ENCODE measurements at regions not wholly inside any gene's neighbourhood (a gene's known extent, or its start where the extent isn't known, plus 50 kb on each side); places are given as distances from the start of the nearest gene placed in this dataset.

DNA sequence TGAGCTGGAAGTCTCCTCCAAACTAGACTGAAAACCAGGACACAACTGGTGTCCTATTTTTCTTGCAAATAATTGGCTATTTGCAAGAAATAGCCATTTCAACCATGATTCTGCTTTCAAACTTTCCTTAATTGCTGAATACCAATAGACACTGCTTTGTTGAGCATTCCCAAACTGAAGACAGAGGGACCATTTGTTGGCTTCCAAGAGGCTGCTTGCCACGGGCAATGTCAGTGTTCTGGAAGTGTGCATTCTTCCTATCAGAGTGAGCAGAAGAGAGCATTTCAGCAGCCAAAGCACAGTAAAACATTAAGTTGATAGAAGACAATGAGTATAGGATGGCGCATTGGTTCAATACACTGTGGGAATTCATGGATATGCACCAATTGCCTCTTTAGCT, 360.5 kb upstream of the RGPD4 start:
- H3K9me3 ChIP-seq, result no peaks in the 10 kb centered on the region
- H3K4me1 ChIP-seq, result no peaks in the 10 kb centered on the region
- Mint-ChIP-seq H3K27ac (ENCODE audit: unreplicated experiment) (no peak overlapping the region), H3K27me3 (ENCODE audit: insufficient read depth, unreplicated experiment) (no peaks in the 10 kb centered on the region), H3K9me3 (ENCODE audit: unreplicated experiment) (no peaks in the 10 kb centered on the region), H3K4me3 (ENCODE audit: unreplicated experiment) (no peak overlapping the region), H3K36me3 (ENCODE audit: insufficient read depth, unreplicated experiment) (no peaks in the 10 kb centered on the region), H3K4me1 (ENCODE audit: low read depth, unreplicated experiment) (no peaks in the 10 kb centered on the region)
- TF ChIP-seq, protein P1, sequence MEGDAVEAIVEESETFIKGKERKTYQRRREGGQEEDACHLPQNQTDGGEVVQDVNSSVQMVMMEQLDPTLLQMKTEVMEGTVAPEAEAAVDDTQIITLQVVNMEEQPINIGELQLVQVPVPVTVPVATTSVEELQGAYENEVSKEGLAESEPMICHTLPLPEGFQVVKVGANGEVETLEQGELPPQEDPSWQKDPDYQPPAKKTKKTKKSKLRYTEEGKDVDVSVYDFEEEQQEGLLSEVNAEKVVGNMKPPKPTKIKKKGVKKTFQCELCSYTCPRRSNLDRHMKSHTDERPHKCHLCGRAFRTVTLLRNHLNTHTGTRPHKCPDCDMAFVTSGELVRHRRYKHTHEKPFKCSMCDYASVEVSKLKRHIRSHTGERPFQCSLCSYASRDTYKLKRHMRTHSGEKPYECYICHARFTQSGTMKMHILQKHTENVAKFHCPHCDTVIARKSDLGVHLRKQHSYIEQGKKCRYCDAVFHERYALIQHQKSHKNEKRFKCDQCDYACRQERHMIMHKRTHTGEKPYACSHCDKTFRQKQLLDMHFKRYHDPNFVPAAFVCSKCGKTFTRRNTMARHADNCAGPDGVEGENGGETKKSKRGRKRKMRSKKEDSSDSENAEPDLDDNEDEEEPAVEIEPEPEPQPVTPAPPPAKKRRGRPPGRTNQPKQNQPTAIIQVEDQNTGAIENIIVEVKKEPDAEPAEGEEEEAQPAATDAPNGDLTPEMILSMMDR (IDR thresholded peaks at IDR 0.05; ENCODE audit: insufficient read depth in 1 of 2, low read depth in 1 of 2, low read length in 1 of 2, severe bottlenecking in 1 of 2, unreplicated experiment in 1 of 2), result no peak
- intact Hi-C loops (cut with micrococcal nuclease; ENCODE audit: unreplicated experiment), result no loop called here
- no peaks in the 10 kb centered on the region for H3K27me3 ChIP-seq (replicated peaks; ENCODE audit: control insufficient read depth, insufficient read depth, low read length)
- no peaks in the 10 kb centered on the region for H3K36me3 ChIP-seq (ENCODE audit: control insufficient read depth, insufficient read depth, low read length)
- POLR2A ChIA-PET, result no interaction called here
- DNase-seq, result no peak
- no TSS peak for BruUV-seq (replicated peaks)
- H3K4me3 ChIP-seq (ENCODE audit: low read depth, low read length), result no peak overlapping the region
- CTCF ChIA-PET, result no interaction called here

DNA sequence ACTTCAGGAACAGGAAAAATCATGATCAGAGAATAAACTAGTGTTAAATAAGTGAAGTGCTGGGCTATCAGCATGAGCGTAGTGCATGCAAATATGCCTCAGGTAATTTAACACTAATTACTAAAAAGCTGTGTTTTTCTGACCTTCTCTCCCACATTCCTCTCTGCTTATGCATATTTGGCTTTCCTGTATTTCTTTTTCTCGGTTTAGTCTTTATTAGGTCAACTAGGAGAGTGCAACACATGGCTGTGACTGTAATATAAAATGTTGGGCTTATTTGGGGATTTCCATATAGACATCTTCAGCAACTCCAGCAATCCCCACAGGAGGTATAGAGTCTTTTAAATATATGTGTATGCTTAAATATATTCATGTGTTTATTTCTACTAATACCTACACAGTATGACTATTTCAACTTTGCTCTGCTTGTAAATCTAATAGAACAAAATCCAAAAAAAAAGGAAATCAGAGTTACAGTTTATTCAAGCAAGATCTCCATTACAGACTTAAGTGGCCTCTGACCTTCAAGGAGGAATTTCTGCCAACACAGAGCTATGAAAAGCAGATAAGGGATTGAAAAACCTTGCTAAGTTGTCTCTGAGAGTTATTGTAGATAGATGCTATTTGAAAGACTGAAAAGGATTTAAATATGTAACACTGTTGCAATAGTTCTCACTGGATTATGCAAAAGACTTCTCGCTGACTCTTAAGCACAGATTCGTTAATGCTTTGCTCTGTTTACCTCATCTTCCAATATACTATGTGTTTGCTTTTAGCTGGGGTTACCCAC, 359.5 kb upstream of the RGPD4 start:
- TF ChIP-seq, protein P1 (IDR thresholded peaks at IDR 0.05; ENCODE audit: insufficient read depth in 1 of 2, low read depth in 1 of 2, low read length in 1 of 2, severe bottlenecking in 1 of 2, unreplicated experiment in 1 of 2), result no peak
- Histone ChIP-seq H3K27me3 (replicated peaks; ENCODE audit: control insufficient read depth, insufficient read depth, low read length) (no peaks in the 10 kb centered on the region), H3K4me3 (ENCODE audit: low read depth, low read length) (no peak overlapping the region), H3K9me3 (no peaks in the 10 kb centered on the region), H3K4me1 (no peaks in the 10 kb centered on the region), H3K36me3 (ENCODE audit: control insufficient read depth, insufficient read depth, low read length) (no peaks in the 10 kb centered on the region)
- Mint-ChIP-seq H3K36me3 (ENCODE audit: insufficient read depth, unreplicated experiment) (no peaks in the 10 kb centered on the region), H3K27me3 (ENCODE audit: insufficient read depth, unreplicated experiment) (no peaks in the 10 kb centered on the region), H3K4me1 (ENCODE audit: low read depth, unreplicated experiment) (no peaks in the 10 kb centered on the region), H3K4me3 (ENCODE audit: unreplicated experiment) (no peak overlapping the region), H3K27ac (ENCODE audit: unreplicated experiment) (no peak overlapping the region), H3K9me3 (ENCODE audit: unreplicated experiment) (no peaks in the 10 kb centered on the region)
- ChIA-PET CTCF (no interaction called here), POLR2A (no interaction called here)
- no peak for DNase-seq
- intact Hi-C loops (cut with micrococcal nuclease; ENCODE audit: unreplicated experiment), result no loop called here
- no TSS peak for BruUV-seq (replicated peaks)

DNA sequence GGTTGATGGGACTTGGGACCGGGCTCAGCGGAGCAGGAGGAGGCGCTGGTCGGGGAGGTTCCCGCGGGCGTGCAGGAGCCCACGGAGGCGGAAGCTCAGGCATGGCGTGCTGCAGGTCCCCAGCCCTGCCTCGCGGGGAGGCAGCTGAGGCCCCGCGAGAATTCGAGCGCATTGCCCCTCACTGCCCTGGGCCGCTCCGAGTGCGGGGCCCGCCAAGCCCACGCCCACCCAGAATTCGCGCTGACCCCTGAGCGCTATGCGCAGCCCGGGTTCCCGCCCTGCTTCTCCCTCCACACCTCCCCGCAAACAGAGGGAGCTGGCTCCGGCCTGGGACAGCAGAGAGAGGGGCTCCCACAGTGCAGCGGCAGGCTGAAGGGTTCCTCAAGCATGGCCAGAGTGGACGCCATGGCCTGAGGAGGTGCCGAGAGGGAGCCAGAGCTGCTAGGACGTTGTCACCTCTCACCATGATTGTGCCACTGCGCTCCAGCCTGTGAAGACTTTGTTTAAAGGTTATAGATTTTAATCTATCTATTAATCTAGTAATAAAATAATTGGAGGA, 357.2 kb upstream of the RGPD4 start:
- no TSS peak for BruUV-seq (replicated peaks)
- TF ChIP-seq, protein P1 (IDR thresholded peaks at IDR 0.05; ENCODE audit: insufficient read depth in 1 of 2, low read depth in 1 of 2, low read length in 1 of 2, severe bottlenecking in 1 of 2, unreplicated experiment in 1 of 2), result no peak
- CTCF ChIA-PET, result no interaction called here
- intact Hi-C loops (cut with micrococcal nuclease; ENCODE audit: unreplicated experiment), result no loop called here
- Mint-ChIP-seq H3K9me3 (ENCODE audit: unreplicated experiment) (no peaks in the 10 kb centered on the region), H3K36me3 (ENCODE audit: insufficient read depth, unreplicated experiment) (no peaks in the 10 kb centered on the region), H3K27ac (ENCODE audit: unreplicated experiment) (no peak overlapping the region), H3K27me3 (ENCODE audit: insufficient read depth, unreplicated experiment) (no peaks in the 10 kb centered on the region), H3K4me3 (ENCODE audit: unreplicated experiment) (no peak overlapping the region), H3K4me1 (ENCODE audit: low read depth, unreplicated experiment) (no peaks in the 10 kb centered on the region)
- POLR2A ChIA-PET, result no interaction called here
- no peaks in the 10 kb centered on the region for H3K27me3 ChIP-seq (replicated peaks; ENCODE audit: control insufficient read depth, insufficient read depth, low read length)
- no peak for DNase-seq
- no peak overlapping the region for H3K4me3 ChIP-seq (ENCODE audit: low read depth, low read length)
- no peaks in the 10 kb centered on the region for H3K9me3 ChIP-seq
- no peaks in the 10 kb centered on the region for H3K36me3 ChIP-seq (ENCODE audit: control insufficient read depth, insufficient read depth, low read length)
- H3K4me1 ChIP-seq, result no peaks in the 10 kb centered on the region
